Stomach (tissue), 8 donors: ENCODE measurements at regions not wholly inside any gene's neighbourhood (a gene's known extent, or its start where the extent isn't known, plus 50 kb on each side); places are given as distances from the start of the nearest gene placed in this dataset.
"Not testable (repeated sequence)": the region's sequence is repeated elsewhere in the genome, so short reads cannot be mapped to it uniquely, and the experiment has no call there.

Source experiments
- DNase-seq, 2 donors: peaks; one replicate each; pipeline versions ENCODE4 v3.0.0 to v3.0.0-alpha.2; 2013 to 2019
- H3K27ac ChIP-seq, 5 donors: fragments of 200-600 bp in 4 of 5; sonication (generic) in 4 of 5; one replicate each; pipeline ENCODE4 v1.5.1; 2013 to 2019; ENCODE audit warnings: mild to moderate bottlenecking in 1 of 5, moderate library complexity in 1 of 5
- H3K27me3 ChIP-seq, 3 donors: fragments of 200-600 bp; sonication (generic); one replicate each; pipeline ENCODE4 v1.5.1; 2017 to 2019; ENCODE audit warnings: mixed run types in 1 of 3
- H3K36me3 ChIP-seq, 4 donors: fragments of 200-600 bp; sonication (generic); 1 replicate in 3 of 4; 2 replicates in 1 of 4; pipeline ENCODE4 v1.5.1; 2016 to 2019
- H3K4me1 ChIP-seq, 4 donors: fragments of 200-600 bp; sonication (generic); one replicate each; pipeline ENCODE4 v1.5.1; 2016 to 2019
- H3K4me3 ChIP-seq, 4 donors: fragments of 200-600 bp; sonication (generic) in 3 of 4; one replicate each; pipeline ENCODE4 v1.5.1; 2016 to 2019; ENCODE audit warnings: mild to moderate bottlenecking in 1 of 4
- H3K9me3 ChIP-seq, 4 donors: fragments of 200-600 bp; sonication (generic); one replicate each; pipeline ENCODE4 v1.5.1; 2016 to 2019
- CTCF ChIP-seq, 7 experiments: fragments of 450-650 bp in 4 of 7; fragments of 200-600 bp in 3 of 7; sonication (generic) in 3 of 7; IDR thresholded peaks; one replicate each; pipeline ENCODE4 v1.5.1; 2016 to 2019; ENCODE audit warnings: antibody characterized with exemption in 7 of 7, control low read depth in 2 of 7, mild to moderate bottlenecking in 1 of 7
- EP300 ChIP-seq: sonication (generic); formaldehyde crosslinking; IDR thresholded peaks from one replicate; pipeline ENCODE4 v1.6.1; 2017; ENCODE audit warnings: antibody characterized with exemption
- POLR2A ChIP-seq, 4 donors: fragments of 450-650 bp; IDR thresholded peaks; one replicate each; pipeline ENCODE4 v1.6.1; 2016; ENCODE audit warnings: antibody characterized with exemption in 4 of 4, control low read depth in 2 of 4, mild to moderate bottlenecking in 1 of 4, moderate library complexity in 1 of 4
- POLR2AphosphoS5 ChIP-seq, 3 donors: sonication (generic); formaldehyde crosslinking; IDR thresholded peaks; one replicate each; pipeline ENCODE4 v1.6.1; 2016; ENCODE audit warnings: antibody characterized with exemption in 3 of 3
- WGBS, 5 donors: extraction: QIAGEN DNeasy Blood & Tissue Kit in 3 of 5; methylation state at CpG; one replicate each; pipeline versions ENCODE4 v1.1.5 to v1.1.7; 2013 to 2018; 5-methylcytosine and 5-hydroxymethylcytosine counted together
- intact Hi-C: fragments of 100-400 bp; cut with DNase I; formaldehyde crosslinking; loops from one replicate; pipeline ENCODE4 v1.15.1; 2023; ENCODE audit warnings: low total_unique reads
- donor health status: healthy with polysubstance abuse.
- donor health status: Bipolar disorder and iron deficiency.
- donor health status: healthy.

GRCh38 chr15:66997212-66997611 lies 68.2 kb upstream of the SMAD3 start:
- intact Hi-C loops, result no loop called here
- H3K36me3 ChIP-seq, result no peaks in the 10 kb centered on the region
- no peak overlapping the region for H3K4me3 ChIP-seq
- no peaks in the 10 kb centered on the region for H3K9me3 ChIP-seq
- no peaks in the 10 kb centered on the region for H3K27me3 ChIP-seq
- no peak for DNase-seq
- TF ChIP-seq POLR2AphosphoS5 (IDR thresholded peaks at IDR 0.05) (no peak), POLR2A (IDR thresholded peaks at IDR 0.05) (no peak), EP300 (no peak), CTCF (IDR thresholded peaks at IDR 0.05) (no peak)
- no peak overlapping the region for H3K27ac ChIP-seq
- no peaks in the 10 kb centered on the region for H3K4me1 ChIP-seq
- 65 to 78% (median 72%) methylated on average over 3 of the region's 3 CpGs for WGBS, 5 donors

GRCh38 chr15:66998234-66998633 lies 67.2 kb upstream of the SMAD3 start:
- intact Hi-C loops, H3K4me1 ChIP-seq, H3K27me3 ChIP-seq, H3K27ac ChIP-seq, H3K9me3 ChIP-seq, H3K4me3 ChIP-seq, H3K36me3 ChIP-seq, DNase-seq: not testable (repeated sequence)
- WGBS, 5 donors, result 95 to 100% (median 99%) methylated on average over 1 of the region's 1 CpG

- WGBS, 5 donors, result 54 to 73% (median 65%) methylated on average over 1 of the region's 1 CpG
- Histone ChIP-seq H3K27ac (no peak overlapping the region), H3K4me3 (no peak overlapping the region), H3K4me1 (no peaks in the 10 kb centered on the region), H3K9me3 (no peaks in the 10 kb centered on the region), H3K27me3 (no peaks in the 10 kb centered on the region), H3K36me3 (no peaks in the 10 kb centered on the region)
- DNase-seq, result no peak
- intact Hi-C loops, result no loop called here
- TF ChIP-seq POLR2A (IDR thresholded peaks at IDR 0.05) (no peak), CTCF (IDR thresholded peaks at IDR 0.05) (no peak), EP300 (no peak), POLR2AphosphoS5 (IDR thresholded peaks at IDR 0.05) (no peak)
Observed at GRCh38 chr15:66999046-66999968, 66.1 kb upstream of the SMAD3 start.

GRCh38 chr15:67000896-67001295 lies 64.5 kb upstream of the SMAD3 start:
- Histone ChIP-seq H3K36me3 (no peaks in the 10 kb centered on the region), H3K9me3 (no peaks in the 10 kb centered on the region), H3K4me3 (no peak overlapping the region), H3K4me1 (no peaks in the 10 kb centered on the region), H3K27me3 (no peaks in the 10 kb centered on the region), H3K27ac (no peak overlapping the region)
- 90 to 95% (median 92%) methylated on average over 14 of the region's 14 CpGs for WGBS, 5 donors
- DNase-seq, result no peak
- intact Hi-C loops, result no loop called here
- TF ChIP-seq POLR2AphosphoS5 (IDR thresholded peaks at IDR 0.05) (no peak), EP300 (no peak), POLR2A (IDR thresholded peaks at IDR 0.05) (no peak), CTCF (IDR thresholded peaks at IDR 0.05) (no peak)

- H3K36me3 ChIP-seq, result no peaks in the 10 kb centered on the region
- no peak for DNase-seq
- intact Hi-C loops, result no loop called here
- no peak overlapping the region for H3K4me3 ChIP-seq
- H3K27me3 ChIP-seq, result no peaks in the 10 kb centered on the region
- no peaks in the 10 kb centered on the region for H3K4me1 ChIP-seq
- no peak overlapping the region for H3K27ac ChIP-seq
- H3K9me3 ChIP-seq, result no peaks in the 10 kb centered on the region
- TF ChIP-seq EP300 (no peak), POLR2AphosphoS5 (IDR thresholded peaks at IDR 0.05) (no peak), POLR2A (IDR thresholded peaks at IDR 0.05) (no peak), CTCF (IDR thresholded peaks at IDR 0.05) (no peak)
Observed at GRCh38 chr15:67002368-67002767, 63.0 kb upstream of the SMAD3 start.
